Karpas-422 (cell line): ENCODE measurements at regions not wholly inside any gene's neighbourhood (a gene's known extent, or its start where the extent isn't known, plus 50 kb on each side); places are given as distances from the start of the nearest gene placed in this dataset.
"Not testable (repeated sequence)": the region's sequence is repeated elsewhere in the genome, so short reads cannot be mapped to it uniquely, and the experiment has no call there.

ENCODE experiments used
- DNase-seq: peaks from one replicate; pipeline ENCODE4 v3.0.0-alpha.2; 2015
- H2AFZ ChIP-seq: fragments of 200-600 bp; sonication (generic); 2 replicates; pipeline ENCODE4 v1.6.1; 2014; ENCODE audit warnings: antibody characterized with exemption, low read length, mixed read lengths
- H3K27ac ChIP-seq: fragments of 200-600 bp; sonication (generic); 2 replicates; pipeline ENCODE4 v1.5.1; 2014; ENCODE audit warnings: mild to moderate bottlenecking, low read length, moderate library complexity
- H3K27me3 ChIP-seq: fragments of 200-600 bp; sonication (generic); 2 replicates; pipeline ENCODE4 v1.6.1; 2014; ENCODE audit warnings: low read length, mixed read lengths
- H3K36me3 ChIP-seq: fragments of 200-600 bp; sonication (generic); 2 replicates; pipeline ENCODE4 v1.6.1; 2014; ENCODE audit warnings: low read length, mixed read lengths; ENCODE audit not compliant: insufficient read depth
- H3K4me1 ChIP-seq: fragments of 200-600 bp; sonication (generic); 2 replicates; pipeline ENCODE4 v1.6.1; 2014; ENCODE audit warnings: mild to moderate bottlenecking, low read length, mixed read lengths
- H3K4me2 ChIP-seq: fragments of 200-600 bp; sonication (generic); 2 replicates; pipeline ENCODE4 v1.6.1; 2014; ENCODE audit warnings: low read length, low read depth, mild to moderate bottlenecking; ENCODE audit not compliant: poor library complexity, severe bottlenecking
- H3K4me3 ChIP-seq: fragments of 200-600 bp; sonication (generic); 2 replicates; pipeline ENCODE4 v1.5.1; 2014; ENCODE audit warnings: mild to moderate bottlenecking, antibody characterized with exemption, low read length, mixed read lengths
- H3K79me2 ChIP-seq: fragments of 200-600 bp; sonication (generic); 2 replicates; pipeline ENCODE4 v1.6.1; 2014; ENCODE audit warnings: mild to moderate bottlenecking, low read length, mixed read lengths
- H3K9ac ChIP-seq: fragments of 200-600 bp; sonication (generic); 2 replicates; pipeline ENCODE4 v1.6.0; 2014; ENCODE audit warnings: low read length
- H3K9me2 ChIP-seq: fragments of 200-600 bp; sonication (generic), shearing (Covaris generic); replicated peaks from 2 replicates; pipeline ENCODE4 v1.6.0; 2014; ENCODE audit warnings: mild to moderate bottlenecking, low read length, moderate library complexity; ENCODE audit not compliant: insufficient read depth
- H3K9me3 ChIP-seq: fragments of 300-700, 200-600 bp; sonication (generic); 2 replicates; pipeline ENCODE4 v1.6.1; 2014; ENCODE audit warnings: low read length, mixed read lengths
- H4K20me1 ChIP-seq: fragments of 200-600 bp; sonication (generic); 2 replicates; pipeline ENCODE4 v1.6.1; 2014; ENCODE audit warnings: mild to moderate bottlenecking, antibody characterized with exemption, low read length, low read depth; ENCODE audit not compliant: insufficient read depth

GRCh38 chr12:34605510-34605887 is 583.2 kb downstream of the ALG10 start:
- Histone ChIP-seq H3K9me2 (no peaks in the 10 kb centered on the region), H3K9ac (no peak overlapping the region), H3K79me2 (no peaks in the 10 kb centered on the region), H2AFZ (no peak overlapping the region), H3K27ac (no peak overlapping the region), H3K36me3 (no peaks in the 10 kb centered on the region), H3K9me3 (peaks cover 19% of the 10 kb centered on the region; the same call in 1 of the 2 replicates), H3K4me2 (no peak overlapping the region), H3K4me3 (no peak overlapping the region), H4K20me1 (no peaks in the 10 kb centered on the region), H3K27me3 (no peaks in the 10 kb centered on the region), H3K4me1 (no peaks in the 10 kb centered on the region)
- no peak for DNase-seq

- H3K27ac ChIP-seq: no peak overlapping the region
- H3K4me1 ChIP-seq: no peaks in the 10 kb centered on the region
- peaks cover 17% of the 10 kb centered on the region; the same call in 1 of the 2 replicates for H3K9me3 ChIP-seq
- no peaks in the 10 kb centered on the region for H3K36me3 ChIP-seq
- H4K20me1 ChIP-seq: no peaks in the 10 kb centered on the region
- H2AFZ ChIP-seq: no peak overlapping the region
- no peaks in the 10 kb centered on the region for H3K79me2 ChIP-seq
- DNase-seq: no peak
- no peaks in the 10 kb centered on the region for H3K27me3 ChIP-seq
- H3K4me3 ChIP-seq: no peak overlapping the region
- H3K9me2 ChIP-seq: no peaks in the 10 kb centered on the region
- no peak overlapping the region for H3K4me2 ChIP-seq
- no peak overlapping the region for H3K9ac ChIP-seq
Measured at GRCh38 chr12:34605955-34606748, 583.9 kb downstream of the ALG10 start.

- no peak overlapping the region for H3K9ac ChIP-seq
- H3K79me2 ChIP-seq: no peaks in the 10 kb centered on the region
- peaks cover 13% of the 10 kb centered on the region; the same call in 1 of the 2 replicates for H3K9me3 ChIP-seq
- no peak overlapping the region for H3K4me3 ChIP-seq
- no peak overlapping the region for H3K27ac ChIP-seq
- H2AFZ ChIP-seq: no peak overlapping the region
- no peaks in the 10 kb centered on the region for H3K36me3 ChIP-seq
- no peaks in the 10 kb centered on the region for H3K9me2 ChIP-seq
- no peaks in the 10 kb centered on the region for H3K4me1 ChIP-seq
- no peaks in the 10 kb centered on the region for H3K27me3 ChIP-seq
- H3K4me2 ChIP-seq: no peak overlapping the region
- DNase-seq: no peak
- no peaks in the 10 kb centered on the region for H4K20me1 ChIP-seq
Measured at GRCh38 chr12:34606749-34607519, 584.6 kb downstream of the ALG10 start.

- no peaks in the 10 kb centered on the region for H3K79me2 ChIP-seq
- H2AFZ ChIP-seq: no peak overlapping the region
- no peak overlapping the region for H3K4me3 ChIP-seq
- H3K9me3 ChIP-seq: peaks cover 13% of the 10 kb centered on the region; the same call in 1 of the 2 replicates
- no peaks in the 10 kb centered on the region for H4K20me1 ChIP-seq
- no peak overlapping the region for H3K4me2 ChIP-seq
- H3K27ac ChIP-seq: no peak overlapping the region
- H3K4me1 ChIP-seq: no peaks in the 10 kb centered on the region
- H3K9me2 ChIP-seq: no peaks in the 10 kb centered on the region
- H3K9ac ChIP-seq: no peak overlapping the region
- H3K36me3 ChIP-seq: no peaks in the 10 kb centered on the region
- DNase-seq: no peak
- H3K27me3 ChIP-seq: no peaks in the 10 kb centered on the region
Measured at GRCh38 chr12:34607520-34608195, 585.4 kb downstream of the ALG10 start.

- not testable (repeated sequence) for H3K36me3 ChIP-seq, H3K4me1 ChIP-seq, H3K9me2 ChIP-seq, H3K9ac ChIP-seq, H3K4me3 ChIP-seq, H3K27me3 ChIP-seq, H3K79me2 ChIP-seq, H2AFZ ChIP-seq, H4K20me1 ChIP-seq, H3K4me2 ChIP-seq, H3K27ac ChIP-seq, DNase-seq
- peaks cover 23% of the 10 kb centered on the region for H3K9me3 ChIP-seq
Measured at GRCh38 chr12:34613988-34614387, 591.7 kb downstream of the ALG10 start.

- H3K9ac ChIP-seq: no peak overlapping the region
- H3K4me1 ChIP-seq: no peaks in the 10 kb centered on the region
- H3K4me3 ChIP-seq: no peak overlapping the region
- no peaks in the 10 kb centered on the region for H3K27me3 ChIP-seq
- H3K27ac ChIP-seq: no peak overlapping the region
- H4K20me1 ChIP-seq: no peaks in the 10 kb centered on the region
- no peak overlapping the region for H3K4me2 ChIP-seq
- H3K9me2 ChIP-seq: no peaks in the 10 kb centered on the region
- H3K79me2 ChIP-seq: no peaks in the 10 kb centered on the region
- no peak overlapping the region for H2AFZ ChIP-seq
- DNase-seq: peak; percentile 89
- no peaks in the 10 kb centered on the region for H3K36me3 ChIP-seq
- no peaks in the 10 kb centered on the region; the same call in 1 of the 2 replicates for H3K9me3 ChIP-seq
Measured at GRCh38 chr12:34625116-34625515, 602.8 kb downstream of the ALG10 start.

GRCh38 chr12:34626363-34627157 is 604.3 kb downstream of the ALG10 start:
- no peak overlapping the region for H3K4me3 ChIP-seq
- H3K4me2 ChIP-seq: no peak overlapping the region
- H3K9me3 ChIP-seq: no peaks in the 10 kb centered on the region
- no peaks in the 10 kb centered on the region for H3K27me3 ChIP-seq
- no peak for DNase-seq
- H4K20me1 ChIP-seq: no peaks in the 10 kb centered on the region
- no peaks in the 10 kb centered on the region for H3K9me2 ChIP-seq
- no peak overlapping the region for H2AFZ ChIP-seq
- H3K9ac ChIP-seq: no peak overlapping the region
- no peaks in the 10 kb centered on the region for H3K79me2 ChIP-seq
- no peaks in the 10 kb centered on the region for H3K36me3 ChIP-seq
- H3K4me1 ChIP-seq: no peaks in the 10 kb centered on the region
- H3K27ac ChIP-seq: no peak overlapping the region
